Mesodermal cell (in vitro differentiated cells): ENCODE measurements at regions not wholly inside any gene's neighbourhood (a gene's known extent, or its start where the extent isn't known, plus 50 kb on each side); places are given as distances from the start of the nearest gene placed in this dataset.
"Not testable (repeated sequence)": the region's sequence is repeated elsewhere in the genome, so short reads cannot be mapped to it uniquely, and the experiment has no call there.

Experiments used
- H3K27ac ChIP-seq: 2 replicates; pipeline ENCODE4 v1.7.0; 2013; ENCODE audit warnings: mild to moderate bottlenecking, low read depth, low read length, moderate library complexity; ENCODE audit not compliant: severe bottlenecking
- H3K36me3 ChIP-seq: 2 replicates; pipeline ENCODE4 v1.7.1; 2013; ENCODE audit warnings: mild to moderate bottlenecking, low read length, moderate library complexity; ENCODE audit not compliant: control insufficient read depth, insufficient read depth
- H3K4me1 ChIP-seq: one replicate; pipeline ENCODE4 v1.7.1; 2013; ENCODE audit warnings: mild to moderate bottlenecking, low read length; ENCODE audit not compliant: insufficient read depth, control insufficient read depth, poor library complexity, severe bottlenecking
- H3K4me3 ChIP-seq: 2 replicates; pipeline ENCODE4 v1.7.0; 2013; ENCODE audit warnings: low read length, control low read depth, mild to moderate bottlenecking; ENCODE audit not compliant: insufficient read depth, poor library complexity, severe bottlenecking; ENCODE audit errors: extremely low read depth
- H3K9me3 ChIP-seq: 2 replicates; pipeline ENCODE4 v1.7.1; 2013; ENCODE audit warnings: mild to moderate bottlenecking, low read length, moderate library complexity; ENCODE audit not compliant: control insufficient read depth
- WGBS, 2 experiments: methylation state at CpG; one replicate each; pipeline ENCODE4 v1.1.5; 2013; ENCODE audit warnings: missing lambda C conversion rate in 2 of 2; ENCODE audit not compliant: insufficient coverage in 2 of 2; 5-methylcytosine and 5-hydroxymethylcytosine counted together

- Histone ChIP-seq H3K4me3 (no peak overlapping the region), H3K36me3 (no peaks in the 10 kb centered on the region), H3K4me1 (no peaks in the 10 kb centered on the region), H3K9me3 (peaks cover 7% of the 10 kb centered on the region), H3K27ac (no peak overlapping the region)
Observed at GRCh38 chr7:69088185-69088584, 510.1 kb upstream of the AUTS2 start.

- Histone ChIP-seq H3K9me3 (peaks cover 28% of the 10 kb centered on the region), H3K4me3 (no peak overlapping the region)
- WGBS, 2 experiments, result 81 to 88% methylated on average over 3 of the region's 4 CpGs
Observed at GRCh38 chr7:69090936-69091335, 507.3 kb upstream of the AUTS2 start.

GRCh38 chr7:69091521-69091920, 506.8 kb upstream of the AUTS2 start:
- Histone ChIP-seq H3K9me3 (peaks cover 28% of the 10 kb centered on the region), H3K27ac (no peak overlapping the region), H3K4me3 (no peak overlapping the region), H3K36me3 (no peaks in the 10 kb centered on the region), H3K4me1 (no peaks in the 10 kb centered on the region)
- 79 to 87% methylated on average over 3 of the region's 4 CpGs for WGBS, 2 experiments

More at GRCh38 chr7:69090936-69091335, 507.3 kb upstream of the AUTS2 start:
- H3K4me1 ChIP-seq, result no peaks in the 10 kb centered on the region
- no peak overlapping the region for H3K27ac ChIP-seq
- no peaks in the 10 kb centered on the region for H3K36me3 ChIP-seq

GRCh38 chr7:69095127-69095526, 503.1 kb upstream of the AUTS2 start:
- peaks cover 28% of the 10 kb centered on the region for H3K9me3 ChIP-seq
- no peaks in the 10 kb centered on the region for H3K4me1 ChIP-seq
- no peaks in the 10 kb centered on the region for H3K36me3 ChIP-seq
- H3K4me3 ChIP-seq, result no peak overlapping the region
- no peak overlapping the region for H3K27ac ChIP-seq
- 80 to 100% methylated on average over 1 of the region's 2 CpGs for WGBS, 2 experiments

GRCh38 chr7:69095649-69096048, 502.6 kb upstream of the AUTS2 start:
- Histone ChIP-seq H3K36me3 (no peaks in the 10 kb centered on the region), H3K27ac (no peak overlapping the region), H3K4me3 (no peak overlapping the region), H3K9me3 (peaks cover 28% of the 10 kb centered on the region), H3K4me1 (no peaks in the 10 kb centered on the region)
- 80 to 95% methylated on average over 1 to 3 of the region's 4 CpGs for WGBS, 2 experiments

- H3K4me3 ChIP-seq, result no peak overlapping the region
- peaks cover 3% of the 10 kb centered on the region for H3K4me1 ChIP-seq
- H3K36me3 ChIP-seq, result no peaks in the 10 kb centered on the region
- no peak overlapping the region for H3K27ac ChIP-seq
- 20 to 40% methylated on average over 1 of the region's 3 CpGs for WGBS, 2 experiments
- H3K9me3 ChIP-seq, result no peaks in the 10 kb centered on the region
Observed at GRCh38 chr7:69104023-69104422, 494.3 kb upstream of the AUTS2 start.

GRCh38 chr7:69105092-69105491, 493.2 kb upstream of the AUTS2 start:
- 71% methylated on average over 2 to 3 of the region's 3 CpGs for WGBS, 2 experiments
- H3K9me3 ChIP-seq, result no peaks in the 10 kb centered on the region
- no peak overlapping the region for H3K27ac ChIP-seq

GRCh38 chr7:69105981-69106380, 492.3 kb upstream of the AUTS2 start:
- no peak overlapping the region for H3K4me3 ChIP-seq

More at GRCh38 chr7:69105092-69105491, 493.2 kb upstream of the AUTS2 start:
- H3K4me3 ChIP-seq, result no peak overlapping the region
- H3K4me1 ChIP-seq, result peaks cover 3% of the 10 kb centered on the region
- H3K36me3 ChIP-seq, result no peaks in the 10 kb centered on the region

GRCh38 chr7:69106449-69106848, 491.8 kb upstream of the AUTS2 start:
- WGBS, 2 experiments, result 100% methylated on average over 1 of the region's 7 CpGs; no CpG with 5 or more reads in 1 of the 2 experiments
- H3K36me3 ChIP-seq, H3K27ac ChIP-seq, H3K4me1 ChIP-seq, H3K4me3 ChIP-seq, H3K9me3 ChIP-seq: not testable (repeated sequence)

More at GRCh38 chr7:69105981-69106380, 492.3 kb upstream of the AUTS2 start:
- no peaks in the 10 kb centered on the region for H3K36me3 ChIP-seq
- peaks cover 3% of the 10 kb centered on the region for H3K4me1 ChIP-seq
- 86 to 93% methylated on average over 1 to 2 of the region's 3 CpGs for WGBS, 2 experiments
- H3K27ac ChIP-seq, result no peak overlapping the region
- no peaks in the 10 kb centered on the region for H3K9me3 ChIP-seq

GRCh38 chr7:69106946-69107345, 491.3 kb upstream of the AUTS2 start:
- not testable (repeated sequence) for H3K4me3 ChIP-seq, H3K36me3 ChIP-seq, H3K9me3 ChIP-seq, H3K4me1 ChIP-seq, H3K27ac ChIP-seq
- WGBS, 2 experiments, result 85 to 93% methylated on average over 2 to 5 of the region's 7 CpGs

GRCh38 chr7:69108097-69108496, 490.2 kb upstream of the AUTS2 start:
- no peaks in the 10 kb centered on the region for H3K9me3 ChIP-seq
- no peak overlapping the region for H3K27ac ChIP-seq
- no peak overlapping the region for H3K4me3 ChIP-seq
- 66 to 68% methylated on average over 10 of the region's 10 CpGs for WGBS, 2 experiments
- peaks cover 6% of the 10 kb centered on the region for H3K4me1 ChIP-seq
- H3K36me3 ChIP-seq, result no peaks in the 10 kb centered on the region
